ENCODE measurements at regions not wholly inside any gene's neighbourhood (a gene's known extent, or its start where the extent isn't known, plus 50 kb on each side); places are given as distances from the start of the nearest gene placed in this dataset.

DNA sequence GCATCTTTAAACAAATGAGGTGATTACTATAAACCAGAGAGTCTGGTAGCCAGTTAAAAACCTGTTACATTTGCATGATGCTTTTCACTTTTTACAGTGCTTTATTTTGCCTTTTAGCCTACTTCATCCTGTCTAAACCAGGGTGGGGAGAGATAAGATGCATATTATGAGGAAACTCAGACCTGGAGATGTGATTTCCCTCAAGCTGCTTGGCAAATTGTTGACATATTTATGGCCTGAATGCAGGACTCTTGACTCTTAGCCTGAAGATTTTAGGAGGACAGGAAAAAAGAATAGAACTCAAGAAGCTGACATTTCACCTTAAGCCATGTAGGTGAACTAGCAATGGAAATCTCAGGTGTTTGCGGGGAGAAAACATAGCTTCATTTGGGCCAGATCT lies 202.8 kb downstream of the NMUR2 start:
- TF ChIP-seq, protein P1, sequence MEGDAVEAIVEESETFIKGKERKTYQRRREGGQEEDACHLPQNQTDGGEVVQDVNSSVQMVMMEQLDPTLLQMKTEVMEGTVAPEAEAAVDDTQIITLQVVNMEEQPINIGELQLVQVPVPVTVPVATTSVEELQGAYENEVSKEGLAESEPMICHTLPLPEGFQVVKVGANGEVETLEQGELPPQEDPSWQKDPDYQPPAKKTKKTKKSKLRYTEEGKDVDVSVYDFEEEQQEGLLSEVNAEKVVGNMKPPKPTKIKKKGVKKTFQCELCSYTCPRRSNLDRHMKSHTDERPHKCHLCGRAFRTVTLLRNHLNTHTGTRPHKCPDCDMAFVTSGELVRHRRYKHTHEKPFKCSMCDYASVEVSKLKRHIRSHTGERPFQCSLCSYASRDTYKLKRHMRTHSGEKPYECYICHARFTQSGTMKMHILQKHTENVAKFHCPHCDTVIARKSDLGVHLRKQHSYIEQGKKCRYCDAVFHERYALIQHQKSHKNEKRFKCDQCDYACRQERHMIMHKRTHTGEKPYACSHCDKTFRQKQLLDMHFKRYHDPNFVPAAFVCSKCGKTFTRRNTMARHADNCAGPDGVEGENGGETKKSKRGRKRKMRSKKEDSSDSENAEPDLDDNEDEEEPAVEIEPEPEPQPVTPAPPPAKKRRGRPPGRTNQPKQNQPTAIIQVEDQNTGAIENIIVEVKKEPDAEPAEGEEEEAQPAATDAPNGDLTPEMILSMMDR (IDR thresholded peaks at IDR 0.05 in 4 of 5, conservative IDR thresholded peaks at IDR 0.05 in 1 of 5), result no peak
- no peak for TF ChIP-seq POLR2A (IDR thresholded peaks at IDR 0.05)
